ENCODE measurements at regions not wholly inside any gene's neighbourhood (a gene's known extent, or its start where the extent isn't known, plus 50 kb on each side); places are given as distances from the start of the nearest gene placed in this dataset.

- TF ChIP-seq CTCF (IDR thresholded peaks at IDR 0.05): no peak
- TF ChIP-seq POLR2A (IDR thresholded peaks at IDR 0.05): no peak
Measured at GRCh38 chr3:14335774-14336748, 66.3 kb upstream of the SLC6A6 start.
